Liver (tissue), 7 donors: ENCODE measurements at regions not wholly inside any gene's neighbourhood (a gene's known extent, or its start where the extent isn't known, plus 50 kb on each side); places are given as distances from the start of the nearest gene placed in this dataset.

Source experiments
- DNase-seq: peaks from one replicate; pipeline ENCODE4 v3.0.0-alpha.2; 2017; ENCODE audit warnings: low spot score
- H3K27ac ChIP-seq, 2 donors: one replicate each; pipeline ENCODE4 v1.7.0; 2013; ENCODE audit warnings: inconsistent platforms in 2 of 2, low read length in 2 of 2, control low read depth in 1 of 2, low read depth in 1 of 2, mild to moderate bottlenecking in 1 of 2
- H3K27me3 ChIP-seq, 4 donors: one replicate each; pipeline versions ENCODE4 v1.6.1 to v1.7.0; 2013; ENCODE audit warnings: low read length in 3 of 4, inconsistent platforms in 1 of 4, mild to moderate bottlenecking in 1 of 4, moderate library complexity in 1 of 4; ENCODE audit not compliant: control insufficient read depth in 4 of 4, insufficient read depth in 4 of 4
- H3K36me3 ChIP-seq, 4 donors: one replicate each; pipeline versions ENCODE4 v1.6.1 to v1.7.0; 2013; ENCODE audit warnings: low read length in 3 of 4, mild to moderate bottlenecking in 3 of 4, low read depth in 1 of 4, moderate library complexity in 1 of 4; ENCODE audit not compliant: control insufficient read depth in 4 of 4, insufficient read depth in 3 of 4
- H3K4me1 ChIP-seq, 4 donors: one replicate each; pipeline versions ENCODE4 v1.6.1 to v1.7.0; 2013; ENCODE audit warnings: low read length in 3 of 4, mild to moderate bottlenecking in 3 of 4, moderate library complexity in 1 of 4; ENCODE audit not compliant: control insufficient read depth in 4 of 4, insufficient read depth in 4 of 4
- H3K4me3 ChIP-seq, 3 donors: one replicate each; pipeline versions ENCODE4 v1.6.1 to v1.7.0; 2013; ENCODE audit warnings: low read length in 3 of 3, control low read depth in 1 of 3, low read depth in 1 of 3, mild to moderate bottlenecking in 1 of 3
- H3K9ac ChIP-seq, 2 donors: one replicate each; pipeline ENCODE4 v1.7.0; 2013; ENCODE audit warnings: low read length in 2 of 2, mild to moderate bottlenecking in 2 of 2, moderate library complexity in 2 of 2, control low read depth in 1 of 2, low read depth in 1 of 2
- H3K9me3 ChIP-seq, 4 donors: one replicate each; pipeline versions ENCODE4 v1.6.1 to v1.7.0; 2013; ENCODE audit warnings: low read length in 3 of 4; ENCODE audit not compliant: control insufficient read depth in 4 of 4
- ATF3 ChIP-seq: IDR thresholded peaks from 2 replicates; pipeline ENCODE4 v1.6.1; 2016; ENCODE audit warnings: antibody characterized with exemption
- EGR1 ChIP-seq, 2 donors: IDR thresholded peaks; 2 replicates each; pipeline ENCODE4 v1.6.1; 2016 to 2018; ENCODE audit warnings: antibody characterized with exemption in 2 of 2, low read depth in 2 of 2
- GABPA ChIP-seq, 2 donors: IDR thresholded peaks in 1 of 2; conservative IDR thresholded peaks in 1 of 2; 2 replicates each; pipeline ENCODE4 v1.6.1; 2016; ENCODE audit warnings: antibody characterized with exemption in 2 of 2, mild to moderate bottlenecking in 1 of 2, moderate library complexity in 1 of 2
- HNF4G ChIP-seq: IDR thresholded peaks from 2 replicates; pipeline ENCODE4 v1.6.1; 2016; ENCODE audit warnings: antibody characterized with exemption
- JUND ChIP-seq, 2 donors: IDR thresholded peaks; 2 replicates each; pipeline ENCODE4 v1.6.1; 2016; ENCODE audit warnings: antibody characterized with exemption in 2 of 2
- MAX ChIP-seq: IDR thresholded peaks from 2 replicates; pipeline ENCODE4 v1.6.1; 2016; ENCODE audit warnings: antibody characterized with exemption
- NR2F2 ChIP-seq: IDR thresholded peaks from 2 replicates; pipeline ENCODE4 v1.6.1; 2016; ENCODE audit warnings: antibody characterized with exemption
- REST ChIP-seq: IDR thresholded peaks from 2 replicates; pipeline ENCODE4 v1.6.1; 2016; ENCODE audit warnings: antibody characterized with exemption, mild to moderate bottlenecking
- SP1 ChIP-seq: IDR thresholded peaks from 2 replicates; pipeline ENCODE4 v1.6.1; 2018; ENCODE audit warnings: antibody characterized with exemption, mild to moderate bottlenecking
- TAF1 ChIP-seq: conservative IDR thresholded peaks from 2 replicates; pipeline ENCODE4 v1.6.1; 2016; ENCODE audit warnings: antibody characterized with exemption, mild to moderate bottlenecking
- ZBTB33 ChIP-seq: IDR thresholded peaks from 2 replicates; pipeline ENCODE4 v1.6.1; 2016; ENCODE audit warnings: antibody characterized with exemption
- WGBS: extraction: QIAGEN DNeasy Blood & Tissue Kit; methylation state at CpG from one replicate; pipeline ENCODE4 v1.1.7; 2013; 5-methylcytosine and 5-hydroxymethylcytosine counted together
- donor health status: healthy.
- donor health status: healthy.
- donor health status: healthy.
- donor health status: healthy.

- Histone ChIP-seq H3K4me1 (peaks cover 0 to 5% (median 1%) of the 10 kb centered on the region in 4 donors), H3K36me3 (no peaks in the 10 kb centered on the region), H3K27me3 (no peaks in the 10 kb centered on the region), H3K9ac (no peak overlapping the region), H3K9me3 (no peaks in the 10 kb centered on the region), H3K4me3 (no peak overlapping the region), H3K27ac (no peak overlapping the region)
- WGBS: 84% methylated on average over 4 of the region's 4 CpGs
- DNase-seq: no peak
- no peak for TF ChIP-seq MAX
- TF ChIP-seq GABPA (IDR thresholded peaks at IDR 0.05 in 1 of 2, conservative IDR thresholded peaks at IDR 0.05 in 1 of 2): no peak
- no peak for TF ChIP-seq HNF4G
- TF ChIP-seq ZBTB33: no peak
- no peak for TF ChIP-seq SP1
- no peak for TF ChIP-seq TAF1
- no peak for TF ChIP-seq NR2F2
- no peak for TF ChIP-seq REST
- no peak for TF ChIP-seq EGR1 (IDR thresholded peaks at IDR 0.05; ENCODE audit: low read depth in 2 of 2)
- no peak for TF ChIP-seq ATF3
These were observed 171.7 kb upstream of the CCN2 start for GRCh38 chr6:132122871-132123270.

GRCh38 chr6:132122176-132122575, 171.0 kb upstream of the CCN2 start:
- TF ChIP-seq HNF4G (no peak), JUND (IDR thresholded peaks at IDR 0.05) (no peak), MAX (no peak), ZBTB33 (no peak)
- Histone ChIP-seq H3K4me1 (peaks cover 0 to 6% (median 3%) of the 10 kb centered on the region in 4 donors), H3K9ac (no peak overlapping the region), H3K36me3 (no peaks in the 10 kb centered on the region), H3K27ac (no peak overlapping the region), H3K27me3 (no peaks in the 10 kb centered on the region), H3K9me3 (no peaks in the 10 kb centered on the region), H3K4me3 (no peak overlapping the region)
- no peak for DNase-seq
